BE2C (cell line): ENCODE measurements at regions not wholly inside any gene's neighbourhood (a gene's known extent, or its start where the extent isn't known, plus 50 kb on each side); places are given as distances from the start of the nearest gene placed in this dataset.

ENCODE experiments used
- DNase-seq: peaks from one replicate; pipeline ENCODE4 v3.0.0-alpha.2; 2020
- H3K27me3 ChIP-seq: fragments of 250-450 bp; sonication (Bioruptor Pico); 2 replicates; pipeline ENCODE4 v1.5.1; 2020; ENCODE audit warnings: mild to moderate bottlenecking
- H3K36me3 ChIP-seq: fragments of 250-450 bp; sonication (Bioruptor Pico); 2 replicates; pipeline ENCODE4 v1.5.1; 2020; ENCODE audit warnings: mild to moderate bottlenecking
- H3K4me1 ChIP-seq: fragments of 250-450 bp; sonication (Bioruptor Pico); 2 replicates; pipeline ENCODE4 v1.5.1; 2020
- H3K4me3 ChIP-seq: 2 replicates; pipeline ENCODE4 v1.5.1; 2011; ENCODE audit warnings: low read depth, low read length
- H3K9me3 ChIP-seq: fragments of 250-450 bp; sonication (Bioruptor Pico); 2 replicates; pipeline ENCODE4 v1.5.1; 2020
- TF ChIP-seq, protein P1 (sequence below): IDR thresholded peaks from 2 replicates; pipeline ENCODE4 v1.5.1; 2012; ENCODE audit warnings: mild to moderate bottlenecking, low read depth, low read length

DNA sequence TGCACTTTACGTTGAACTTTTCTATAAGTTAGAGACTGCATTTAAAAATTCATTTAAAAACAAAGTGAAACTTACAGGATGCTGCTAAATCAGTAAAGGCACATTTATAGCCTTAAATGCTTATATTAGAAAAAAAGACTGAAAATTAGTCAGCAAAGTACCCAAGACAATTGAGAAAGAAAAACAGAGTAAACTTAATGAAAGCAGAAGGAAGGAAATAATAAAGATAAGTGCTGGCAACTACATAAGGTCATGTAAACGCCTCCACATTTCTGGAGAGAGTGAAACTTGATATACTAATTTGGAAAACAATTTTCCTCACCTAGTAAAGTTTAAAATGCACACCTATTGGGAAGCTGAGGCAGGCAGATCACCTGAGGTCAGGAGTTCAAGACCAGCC is 58.2 kb upstream of the ACAN start:
- H3K4me1 ChIP-seq, result no peaks in the 10 kb centered on the region
- peaks cover 30% of the 10 kb centered on the region for H3K27me3 ChIP-seq
- DNase-seq, result no peak
- TF ChIP-seq, protein P1, sequence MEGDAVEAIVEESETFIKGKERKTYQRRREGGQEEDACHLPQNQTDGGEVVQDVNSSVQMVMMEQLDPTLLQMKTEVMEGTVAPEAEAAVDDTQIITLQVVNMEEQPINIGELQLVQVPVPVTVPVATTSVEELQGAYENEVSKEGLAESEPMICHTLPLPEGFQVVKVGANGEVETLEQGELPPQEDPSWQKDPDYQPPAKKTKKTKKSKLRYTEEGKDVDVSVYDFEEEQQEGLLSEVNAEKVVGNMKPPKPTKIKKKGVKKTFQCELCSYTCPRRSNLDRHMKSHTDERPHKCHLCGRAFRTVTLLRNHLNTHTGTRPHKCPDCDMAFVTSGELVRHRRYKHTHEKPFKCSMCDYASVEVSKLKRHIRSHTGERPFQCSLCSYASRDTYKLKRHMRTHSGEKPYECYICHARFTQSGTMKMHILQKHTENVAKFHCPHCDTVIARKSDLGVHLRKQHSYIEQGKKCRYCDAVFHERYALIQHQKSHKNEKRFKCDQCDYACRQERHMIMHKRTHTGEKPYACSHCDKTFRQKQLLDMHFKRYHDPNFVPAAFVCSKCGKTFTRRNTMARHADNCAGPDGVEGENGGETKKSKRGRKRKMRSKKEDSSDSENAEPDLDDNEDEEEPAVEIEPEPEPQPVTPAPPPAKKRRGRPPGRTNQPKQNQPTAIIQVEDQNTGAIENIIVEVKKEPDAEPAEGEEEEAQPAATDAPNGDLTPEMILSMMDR, result no peak
- no peaks in the 10 kb centered on the region for H3K36me3 ChIP-seq
- 0 out of 2 replicates have a peak, but pooled peaks cover 2% of the 10 kb centered on the region for H3K9me3 ChIP-seq
- H3K4me3 ChIP-seq, result no peak overlapping the region

DNA sequence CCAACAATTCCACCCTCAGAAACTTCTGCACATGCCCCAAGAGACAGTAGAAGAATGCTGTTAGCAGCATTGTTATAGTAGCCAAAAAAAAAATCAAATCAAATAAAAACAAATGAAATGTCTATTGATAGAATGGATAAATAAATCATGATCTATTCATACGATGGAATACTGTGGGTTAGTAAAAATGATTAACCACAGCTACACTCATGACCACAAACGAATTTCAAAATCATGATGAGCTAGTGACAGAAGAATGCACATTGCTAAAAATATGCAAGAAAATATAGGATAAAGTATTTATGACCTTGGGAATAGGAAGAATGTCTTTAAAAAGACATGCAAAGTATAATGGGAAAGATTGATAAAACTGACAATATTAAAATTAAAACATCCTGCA is 57.5 kb upstream of the ACAN start:
- Histone ChIP-seq H3K4me1 (no peaks in the 10 kb centered on the region), H3K4me3 (no peak overlapping the region), H3K9me3 (0 out of 2 replicates have a peak, but pooled peaks cover 2% of the 10 kb centered on the region), H3K27me3 (peaks cover 30% of the 10 kb centered on the region), H3K36me3 (no peaks in the 10 kb centered on the region)
- TF ChIP-seq, protein P1, result no peak
- DNase-seq, result no peak

DNA sequence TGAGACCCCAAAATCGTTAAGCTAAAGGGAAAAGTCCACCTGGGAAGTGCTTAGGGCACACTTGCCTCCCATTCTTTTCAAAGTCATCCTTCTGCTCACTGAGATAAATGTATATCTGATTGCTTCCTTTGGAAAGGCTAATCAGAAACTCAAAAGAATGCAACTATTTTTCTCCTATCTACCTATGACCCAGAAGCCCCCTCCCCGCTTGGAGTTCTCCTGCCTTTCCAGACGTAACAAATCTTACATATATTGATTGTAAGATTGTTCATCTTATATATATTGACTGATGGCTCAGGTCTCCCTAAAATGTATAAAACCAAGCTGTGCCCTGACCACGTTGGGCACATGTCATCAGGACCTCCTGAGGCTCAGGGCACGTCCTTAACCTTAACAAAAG is 56.8 kb upstream of the ACAN start:
- Histone ChIP-seq H3K4me3 (no peak overlapping the region), H3K4me1 (no peaks in the 10 kb centered on the region), H3K9me3 (0 out of 2 replicates have a peak, but pooled peaks cover 2% of the 10 kb centered on the region), H3K36me3 (no peaks in the 10 kb centered on the region), H3K27me3 (peaks cover 30% of the 10 kb centered on the region)
- DNase-seq, result no peak
- TF ChIP-seq, protein P1, result no peak

DNA sequence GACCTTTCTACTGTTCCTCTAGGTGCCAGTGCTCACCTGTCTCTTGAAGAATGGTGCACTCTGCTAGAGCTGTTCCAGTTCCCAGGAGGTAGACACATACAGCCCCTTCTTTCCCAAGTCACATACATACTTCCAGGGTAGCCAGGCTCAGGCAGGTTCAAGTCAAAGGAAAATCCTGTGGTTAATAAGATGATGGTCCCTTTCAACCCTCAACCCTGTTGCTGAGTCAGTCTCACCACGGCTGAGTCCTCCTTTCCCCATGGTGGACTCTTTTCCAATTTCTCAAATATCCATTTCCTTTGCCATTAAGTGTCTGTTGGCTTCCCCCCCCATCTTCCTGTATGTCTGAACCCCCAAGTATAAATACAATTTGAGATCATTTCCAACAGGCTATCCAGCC is 56.1 kb upstream of the ACAN start:
- H3K4me3 ChIP-seq, result no peak overlapping the region
- no peak for DNase-seq
- peaks cover 25% of the 10 kb centered on the region for H3K27me3 ChIP-seq
- TF ChIP-seq, protein P1, result no peak
- H3K36me3 ChIP-seq, result no peaks in the 10 kb centered on the region
- 0 out of 2 replicates have a peak, but pooled peaks cover 2% of the 10 kb centered on the region for H3K9me3 ChIP-seq
- no peaks in the 10 kb centered on the region for H3K4me1 ChIP-seq

DNA sequence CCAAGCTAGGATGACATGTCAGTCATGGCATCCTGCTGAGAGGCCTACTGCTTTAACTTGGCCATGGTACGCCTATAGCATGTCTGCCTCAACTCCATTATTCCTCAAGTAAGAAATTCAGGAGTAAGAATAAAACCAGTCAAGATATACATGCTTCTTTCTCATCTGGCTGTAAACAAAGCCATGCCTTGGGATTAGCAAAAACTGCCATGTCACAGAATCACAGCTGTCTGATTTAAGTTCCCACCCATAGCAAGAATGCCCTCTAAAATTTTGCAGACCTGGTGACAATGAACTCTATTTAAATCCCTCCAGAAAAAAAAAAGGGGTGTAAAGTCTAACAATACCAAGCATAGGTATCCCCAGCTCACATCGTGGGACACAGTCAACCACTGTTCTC is 55.6 kb upstream of the ACAN start:
- DNase-seq, result no peak
- Histone ChIP-seq H3K4me3 (no peak overlapping the region), H3K27me3 (peaks cover 20% of the 10 kb centered on the region), H3K4me1 (no peaks in the 10 kb centered on the region), H3K9me3 (0 out of 2 replicates have a peak, but pooled peaks cover 2% of the 10 kb centered on the region), H3K36me3 (no peaks in the 10 kb centered on the region)
- TF ChIP-seq, protein P1, result no peak

DNA sequence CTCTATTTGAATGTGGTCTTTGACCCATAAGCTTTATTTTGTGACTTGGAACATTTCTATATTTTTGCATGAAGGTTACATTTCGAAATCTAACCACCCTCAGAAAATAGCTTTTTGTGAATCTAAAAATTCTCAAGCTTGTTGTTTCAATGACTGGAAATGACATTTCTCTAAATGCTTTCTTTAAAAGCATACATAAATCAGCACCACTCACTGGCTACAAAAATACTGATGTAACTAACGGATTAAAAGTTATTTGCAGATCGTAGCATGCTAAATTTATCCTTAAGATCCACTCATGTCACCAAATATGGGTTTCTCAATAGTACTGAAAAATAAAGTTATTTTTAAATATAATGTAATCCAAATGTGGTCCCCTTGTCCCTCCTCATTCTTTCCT is 55.2 kb upstream of the ACAN start:
- TF ChIP-seq, protein P1, result no peak
- no peak for DNase-seq
- H3K36me3 ChIP-seq, result no peaks in the 10 kb centered on the region
- peaks cover 18% of the 10 kb centered on the region for H3K27me3 ChIP-seq
- no peaks in the 10 kb centered on the region for H3K4me1 ChIP-seq
- H3K4me3 ChIP-seq, result no peak overlapping the region
- 0 out of 2 replicates have a peak, but pooled peaks cover 2% of the 10 kb centered on the region for H3K9me3 ChIP-seq
